ENCODE measurements at regions not wholly inside any gene's neighbourhood (a gene's known extent, or its start where the extent isn't known, plus 50 kb on each side); places are given as distances from the start of the nearest gene placed in this dataset.

- no peak for DNase-seq (ENCODE audit: low read depth, low spot score)
- no peaks in the 10 kb centered on the region for H3K36me3 ChIP-seq (ENCODE audit: insufficient read depth, low read length)
- no peak overlapping the region for H3K27ac ChIP-seq
- H3K9me3 ChIP-seq (ENCODE audit: low read depth, low read length): no peaks in the 10 kb centered on the region
- no peak overlapping the region for H3K9ac ChIP-seq (ENCODE audit: insufficient read length)
- H3K4me3 ChIP-seq: no peak overlapping the region
- TF ChIP-seq POLR2AphosphoS5 (IDR thresholded peaks at IDR 0.05; ENCODE audit: borderline replicate concordance, low read depth, low read length) (no peak), EZH2 (IDR thresholded peaks at IDR 0.05) (no peak), FOXP2 (optimal IDR thresholded peaks at IDR 0.05; ENCODE audit: control extremely low read depth, extremely low read length, insufficient read depth) (no peak)
These were observed 138.8 kb downstream of the GABRG1 start for GRCh38 chr4:45985038-45985437.

GRCh38 chr4:45971108-45971507 lies 152.7 kb downstream of the GABRG1 start:
- Histone ChIP-seq H3K36me3 (ENCODE audit: insufficient read depth, low read length) (no peaks in the 10 kb centered on the region), H3K9ac (ENCODE audit: insufficient read length) (no peak overlapping the region), H3K4me3 (no peak overlapping the region), H3K27ac (no peak overlapping the region), H3K9me3 (ENCODE audit: low read depth, low read length) (no peaks in the 10 kb centered on the region)
- no peak for DNase-seq (ENCODE audit: low read depth, low spot score)
- TF ChIP-seq EZH2 (IDR thresholded peaks at IDR 0.05) (no peak), FOXP2 (optimal IDR thresholded peaks at IDR 0.05; ENCODE audit: control extremely low read depth, extremely low read length, insufficient read depth) (no peak), POLR2AphosphoS5 (IDR thresholded peaks at IDR 0.05; ENCODE audit: borderline replicate concordance, low read depth, low read length) (no peak)

GRCh38 chr4:45957353-45957752 lies 166.5 kb downstream of the GABRG1 start:
- TF ChIP-seq POLR2AphosphoS5 (IDR thresholded peaks at IDR 0.05; ENCODE audit: borderline replicate concordance, low read depth, low read length): no peak
- no peak for TF ChIP-seq EZH2 (IDR thresholded peaks at IDR 0.05)
- no peak for TF ChIP-seq FOXP2 (optimal IDR thresholded peaks at IDR 0.05; ENCODE audit: control extremely low read depth, extremely low read length, insufficient read depth)
- no peak overlapping the region for H3K27ac ChIP-seq
- DNase-seq (ENCODE audit: low read depth, low spot score): no peak
- no peak overlapping the region for H3K9ac ChIP-seq (ENCODE audit: insufficient read length)
- no peak overlapping the region for H3K4me3 ChIP-seq
- H3K9me3 ChIP-seq (ENCODE audit: low read depth, low read length): no peaks in the 10 kb centered on the region
- no peaks in the 10 kb centered on the region for H3K36me3 ChIP-seq (ENCODE audit: insufficient read depth, low read length)

- no peak for TF ChIP-seq FOXP2 (optimal IDR thresholded peaks at IDR 0.05; ENCODE audit: control extremely low read depth, extremely low read length, insufficient read depth)
- TF ChIP-seq POLR2AphosphoS5 (IDR thresholded peaks at IDR 0.05; ENCODE audit: borderline replicate concordance, low read depth, low read length): no peak
- no peak for TF ChIP-seq EZH2 (IDR thresholded peaks at IDR 0.05)
- Histone ChIP-seq H3K27ac (no peak overlapping the region), H3K9ac (ENCODE audit: insufficient read length) (no peak overlapping the region), H3K4me3 (no peak overlapping the region), H3K9me3 (ENCODE audit: low read depth, low read length) (no peaks in the 10 kb centered on the region), H3K36me3 (ENCODE audit: insufficient read depth, low read length) (no peaks in the 10 kb centered on the region)
- DNase-seq (ENCODE audit: low read depth, low spot score): no peak
These were observed 169.6 kb downstream of the GABRG1 start for GRCh38 chr4:45954276-45954675.

GRCh38 chr4:45951153-45951552 lies 172.7 kb downstream of the GABRG1 start:
- no peak for TF ChIP-seq POLR2AphosphoS5 (IDR thresholded peaks at IDR 0.05; ENCODE audit: borderline replicate concordance, low read depth, low read length)
- no peak for TF ChIP-seq FOXP2 (optimal IDR thresholded peaks at IDR 0.05; ENCODE audit: control extremely low read depth, extremely low read length, insufficient read depth)
- no peak for TF ChIP-seq EZH2 (IDR thresholded peaks at IDR 0.05)
- Histone ChIP-seq H3K4me3 (no peak overlapping the region), H3K9ac (ENCODE audit: insufficient read length) (no peak overlapping the region), H3K36me3 (ENCODE audit: insufficient read depth, low read length) (no peaks in the 10 kb centered on the region), H3K27ac (no peak overlapping the region), H3K9me3 (ENCODE audit: low read depth, low read length) (no peaks in the 10 kb centered on the region)
- DNase-seq (ENCODE audit: low read depth, low spot score): no peak

GRCh38 chr4:45946699-45947098 lies 177.2 kb downstream of the GABRG1 start:
- Histone ChIP-seq H3K36me3 (ENCODE audit: insufficient read depth, low read length) (no peaks in the 10 kb centered on the region), H3K9ac (ENCODE audit: insufficient read length) (no peak overlapping the region), H3K9me3 (ENCODE audit: low read depth, low read length) (no peaks in the 10 kb centered on the region), H3K27ac (no peak overlapping the region), H3K4me3 (no peak overlapping the region)
- TF ChIP-seq FOXP2 (optimal IDR thresholded peaks at IDR 0.05; ENCODE audit: control extremely low read depth, extremely low read length, insufficient read depth) (no peak), EZH2 (IDR thresholded peaks at IDR 0.05) (no peak), POLR2AphosphoS5 (IDR thresholded peaks at IDR 0.05; ENCODE audit: borderline replicate concordance, low read depth, low read length) (no peak)
- DNase-seq (ENCODE audit: low read depth, low spot score): peak; percentile 40

GRCh38 chr4:45944000-45944399 lies 179.9 kb downstream of the GABRG1 start:
- Histone ChIP-seq H3K9ac (ENCODE audit: insufficient read length) (no peak overlapping the region), H3K36me3 (ENCODE audit: insufficient read depth, low read length) (no peaks in the 10 kb centered on the region), H3K4me3 (no peak overlapping the region), H3K9me3 (ENCODE audit: low read depth, low read length) (no peaks in the 10 kb centered on the region), H3K27ac (no peak overlapping the region)
- DNase-seq (ENCODE audit: low read depth, low spot score): no peak
- TF ChIP-seq FOXP2 (optimal IDR thresholded peaks at IDR 0.05; ENCODE audit: control extremely low read depth, extremely low read length, insufficient read depth): no peak
- no peak for TF ChIP-seq POLR2AphosphoS5 (IDR thresholded peaks at IDR 0.05; ENCODE audit: borderline replicate concordance, low read depth, low read length)
- no peak for TF ChIP-seq EZH2 (IDR thresholded peaks at IDR 0.05)

- no peak overlapping the region for H3K4me3 ChIP-seq
- H3K9ac ChIP-seq (ENCODE audit: insufficient read length): no peak overlapping the region
- no peak for DNase-seq (ENCODE audit: low read depth, low spot score)
These were observed 184.8 kb downstream of the GABRG1 start for GRCh38 chr4:45939056-45939455.

GRCh38 chr4:45931154-45931553 lies 192.7 kb downstream of the GABRG1 start:
- no peak for DNase-seq (ENCODE audit: low read depth, low spot score)
- TF ChIP-seq POLR2AphosphoS5 (IDR thresholded peaks at IDR 0.05; ENCODE audit: borderline replicate concordance, low read depth, low read length) (no peak), EZH2 (IDR thresholded peaks at IDR 0.05) (no peak), FOXP2 (optimal IDR thresholded peaks at IDR 0.05; ENCODE audit: control extremely low read depth, extremely low read length, insufficient read depth) (no peak)
- Histone ChIP-seq H3K9ac (ENCODE audit: insufficient read length) (no peak overlapping the region), H3K36me3 (ENCODE audit: insufficient read depth, low read length) (no peaks in the 10 kb centered on the region), H3K27ac (no peak overlapping the region), H3K9me3 (ENCODE audit: low read depth, low read length) (no peaks in the 10 kb centered on the region), H3K4me3 (no peak overlapping the region)

More at GRCh38 chr4:45939056-45939455, 184.8 kb downstream of the GABRG1 start:
- no peaks in the 10 kb centered on the region for H3K9me3 ChIP-seq (ENCODE audit: low read depth, low read length)
- no peaks in the 10 kb centered on the region for H3K36me3 ChIP-seq (ENCODE audit: insufficient read depth, low read length)
- H3K27ac ChIP-seq: no peak overlapping the region
- TF ChIP-seq EZH2 (IDR thresholded peaks at IDR 0.05): no peak
- TF ChIP-seq FOXP2 (optimal IDR thresholded peaks at IDR 0.05; ENCODE audit: control extremely low read depth, extremely low read length, insufficient read depth): no peak
- TF ChIP-seq POLR2AphosphoS5 (IDR thresholded peaks at IDR 0.05; ENCODE audit: borderline replicate concordance, low read depth, low read length): no peak
